ENCODE measurements at regions not wholly inside any gene's neighbourhood (a gene's known extent, or its start where the extent isn't known, plus 50 kb on each side); places are given as distances from the start of the nearest gene placed in this dataset.
A peak's percentile ranks its signal among the peaks of the same experiment; 100 is the strongest.

- no peak for DNase-seq (ENCODE audit: low spot score)
Measured at GRCh38 chr12:20196767-20197166, 171.6 kb upstream of the PDE3A start.

- DNase-seq (ENCODE audit: low spot score) = no peak
Measured at GRCh38 chr12:20197411-20197810, 170.9 kb upstream of the PDE3A start.

- DNase-seq (ENCODE audit: low spot score) = no peak
Measured at GRCh38 chr12:20199780-20200179, 168.6 kb upstream of the PDE3A start.

GRCh38 chr12:20201733-20202132 is 166.6 kb upstream of the PDE3A start:
- no peak for DNase-seq (ENCODE audit: low spot score)

- no peak for DNase-seq (ENCODE audit: low spot score)
Measured at GRCh38 chr12:20205854-20206253, 162.5 kb upstream of the PDE3A start.

GRCh38 chr12:20206410-20206809 is 161.9 kb upstream of the PDE3A start:
- DNase-seq (ENCODE audit: low spot score) = no peak

- DNase-seq (ENCODE audit: low spot score) = no peak
Measured at GRCh38 chr12:20210621-20211215, 157.6 kb upstream of the PDE3A start.

- DNase-seq (ENCODE audit: low spot score) = no peak
Measured at GRCh38 chr12:20211541-20211940, 156.8 kb upstream of the PDE3A start.

- DNase-seq (ENCODE audit: low spot score) = no peak
Measured at GRCh38 chr12:20211981-20212421, 156.3 kb upstream of the PDE3A start.

GRCh38 chr12:20212658-20213555 is 155.4 kb upstream of the PDE3A start:
- peak; percentile 40 for DNase-seq (ENCODE audit: low spot score)

- DNase-seq (ENCODE audit: low spot score) = no peak
Measured at GRCh38 chr12:20213723-20214625, 154.4 kb upstream of the PDE3A start.

GRCh38 chr12:20220339-20220738 is 148.0 kb upstream of the PDE3A start:
- DNase-seq (ENCODE audit: low spot score) = peak; percentile 49

GRCh38 chr12:20232931-20233675 is 135.2 kb upstream of the PDE3A start:
- no peak for DNase-seq (ENCODE audit: low spot score)

GRCh38 chr12:20234474-20234873 is 133.9 kb upstream of the PDE3A start:
- DNase-seq (ENCODE audit: low spot score) = no peak

GRCh38 chr12:20237091-20237490 is 131.2 kb upstream of the PDE3A start:
- DNase-seq (ENCODE audit: low spot score) = no peak

GRCh38 chr12:20245491-20245890 is 122.8 kb upstream of the PDE3A start:
- DNase-seq (ENCODE audit: low spot score) = no peak

- DNase-seq (ENCODE audit: low spot score) = no peak
Measured at GRCh38 chr12:20248646-20249045, 119.7 kb upstream of the PDE3A start.

GRCh38 chr12:20250761-20251160 is 117.6 kb upstream of the PDE3A start:
- DNase-seq (ENCODE audit: low spot score) = no peak

GRCh38 chr12:20257311-20257710 is 111.0 kb upstream of the PDE3A start:
- DNase-seq (ENCODE audit: low spot score) = no peak

GRCh38 chr12:20259786-20260185 is 108.6 kb upstream of the PDE3A start:
- DNase-seq (ENCODE audit: low spot score) = no peak

GRCh38 chr12:20260851-20261250 is 107.5 kb upstream of the PDE3A start:
- DNase-seq (ENCODE audit: low spot score) = no peak

- no peak for DNase-seq (ENCODE audit: low spot score)
Measured at GRCh38 chr12:20262119-20262518, 106.2 kb upstream of the PDE3A start.

All from D341Med (cell line).